IMR-90 (cell line): ENCODE measurements at regions not wholly inside any gene's neighbourhood (a gene's known extent, or its start where the extent isn't known, plus 50 kb on each side); places are given as distances from the start of the nearest gene placed in this dataset.
A peak's percentile ranks its signal among the peaks of the same experiment; 100 is the strongest.

Experiments
- ATAC-seq: fragments of 200-7000 bp; cut with Tn5 transposase; 2 replicates; pipeline ENCODE4 v1.9.1; 2020; ENCODE audit warnings: low read depth, mild to moderate bottlenecking, moderate library complexity
- BruUV-seq: library from RNA; stranded (reverse); fragments of 400-500 nt; replicated peaks from 2 replicates; lab custom pipeline; 2021; lab: Mats Ljungman, UMichigan
- CTCF ChIA-PET: fragments of 300-600 bp; formaldehyde crosslinking; extraction: SDS; loops from one replicate; lab custom pipeline; 2021; ENCODE audit warnings: antibody characterized with exemption; lab: Yijun Ruan, JAX
- POLR2A ChIA-PET: fragments of 300-600 bp; sonication (Branson Sonifier 250); formaldehyde crosslinking; loops from one replicate; lab custom pipeline; 2022; ENCODE audit warnings: antibody characterized with exemption; ENCODE audit not compliant: unreplicated experiment; lab: Charles Lee
- DNase-seq: peaks from one replicate; pipeline ENCODE4 v3.0.0; 2013
- H2AFZ ChIP-seq: replicated peaks from 2 replicates; pipeline ENCODE3; 2013; ENCODE audit warnings: low read length, mild to moderate bottlenecking; ENCODE audit not compliant: poor library complexity
- H2AK5ac ChIP-seq: 2 replicates; pipeline ENCODE4 v1.6.1; 2013; ENCODE audit warnings: low read depth, low read length, inconsistent platforms
- H2AK9ac ChIP-seq: replicated peaks from 2 replicates; pipeline ENCODE3; 2013; ENCODE audit warnings: mild to moderate bottlenecking, low read depth, low read length, moderate library complexity; ENCODE audit not compliant: poor library complexity
- H2BK120ac ChIP-seq: 2 replicates; pipeline ENCODE4 v1.6.1; 2013; ENCODE audit warnings: low read depth, low read length, inconsistent platforms
- H2BK15ac ChIP-seq: 3 replicates; pipeline ENCODE4 v1.6.1; 2013; ENCODE audit warnings: low read depth, low read length, inconsistent platforms
- H2BK20ac ChIP-seq: 2 replicates; pipeline ENCODE4 v1.6.1; 2013; ENCODE audit warnings: low read depth, mild to moderate bottlenecking, inconsistent platforms, low read length, moderate library complexity
- H2BK5ac ChIP-seq: 2 replicates; pipeline ENCODE4 v1.6.1; 2013; ENCODE audit warnings: mild to moderate bottlenecking, low read depth, low read length, inconsistent platforms; ENCODE audit not compliant: poor library complexity, severe bottlenecking
- H3K14ac ChIP-seq: replicated peaks from 2 replicates; pipeline ENCODE4 v1.6.1; 2013; ENCODE audit warnings: low read depth, low read length, inconsistent platforms
- H3K18ac ChIP-seq: 2 replicates; pipeline ENCODE4 v1.6.1; 2013; ENCODE audit warnings: low read depth, low read length, control low read depth
- H3K23ac ChIP-seq: 2 replicates; pipeline ENCODE4 v1.6.1; 2013; ENCODE audit warnings: low read depth, low read length, inconsistent platforms
- H3K27ac ChIP-seq: 2 replicates; pipeline ENCODE4 v1.5.1; 2013; ENCODE audit warnings: mild to moderate bottlenecking, control low read depth, low read length; ENCODE audit not compliant: insufficient read depth
- H3K27me3 ChIP-seq: 2 replicates; pipeline ENCODE4 v1.6.1; 2013; ENCODE audit warnings: low read length; ENCODE audit not compliant: control insufficient read depth, insufficient read depth
- H3K36me3 ChIP-seq: 2 replicates; pipeline ENCODE4 v1.6.1; 2013; ENCODE audit warnings: low read length, mixed read lengths; ENCODE audit not compliant: control insufficient read depth, insufficient read depth
- H3K4ac ChIP-seq: 2 replicates; pipeline ENCODE4 v1.6.1; 2013; ENCODE audit warnings: low read depth, low read length, inconsistent platforms
- H3K4me1 ChIP-seq: 2 replicates; pipeline ENCODE4 v1.6.1; 2013; ENCODE audit warnings: low read length, mixed read lengths; ENCODE audit not compliant: control insufficient read depth, insufficient read depth
- H3K4me2 ChIP-seq: 2 replicates; pipeline ENCODE4 v1.6.1; 2013; ENCODE audit warnings: low read depth, mild to moderate bottlenecking, control low read depth, low read length, moderate library complexity
- H3K4me3 ChIP-seq: 2 replicates; pipeline ENCODE4 v1.5.1; 2013; ENCODE audit warnings: low read depth, mild to moderate bottlenecking, control low read depth, low read length, moderate library complexity; ENCODE audit not compliant: insufficient read depth
- H3K56ac ChIP-seq: 2 replicates; pipeline ENCODE4 v1.6.1; 2013; ENCODE audit warnings: low read length, inconsistent platforms; ENCODE audit not compliant: insufficient read depth; ENCODE audit errors: extremely low read depth
- H3K79me1 ChIP-seq, 2 experiments: 2 replicates each; pipeline ENCODE4 v1.6.1; 2013; ENCODE audit warnings: low read length in 2 of 2, inconsistent platforms in 1 of 2, low read depth in 1 of 2
- H3K9ac ChIP-seq: 2 replicates; pipeline ENCODE4 v1.6.1; 2013; ENCODE audit warnings: low read depth, low read length, control low read depth
- H3K9me1 ChIP-seq: 2 replicates; pipeline ENCODE4 v1.6.1; 2013; ENCODE audit warnings: low read length, inconsistent platforms; ENCODE audit not compliant: insufficient read depth
- H3K9me3 ChIP-seq: 2 replicates; pipeline ENCODE4 v1.6.1; 2013; ENCODE audit warnings: low read length; ENCODE audit not compliant: control insufficient read depth, insufficient read depth
- H4K20me1 ChIP-seq: 2 replicates; pipeline ENCODE4 v1.6.1; 2013; ENCODE audit warnings: low read length, inconsistent platforms; ENCODE audit not compliant: insufficient read depth
- H4K5ac ChIP-seq: 2 replicates; pipeline ENCODE4 v1.6.1; 2013; ENCODE audit warnings: mild to moderate bottlenecking, low read depth, low read length, control low read depth
- H4K8ac ChIP-seq, 2 experiments: 2 replicates each; pipeline ENCODE4 v1.6.1; 2013; ENCODE audit warnings: low read depth in 2 of 2, low read length in 2 of 2, control low read depth in 1 of 2, inconsistent platforms in 1 of 2
- H4K91ac ChIP-seq: 2 replicates; pipeline ENCODE4 v1.6.1; 2013; ENCODE audit warnings: low read depth, low read length, inconsistent platforms; ENCODE audit not compliant: insufficient read depth
- CEBPB ChIP-seq: IDR thresholded peaks from 2 replicates; pipeline ENCODE4 v1.6.1; 2012; ENCODE audit warnings: low read depth, low read length, improper control_type of control experiment
- ELK1 ChIP-seq: fragments of 150-350 bp; IDR thresholded peaks from 2 replicates; pipeline ENCODE4 v1.6.1; 2016; ENCODE audit warnings: low read depth, mild to moderate bottlenecking, low read length, moderate library complexity, borderline replicate concordance
- WGBS, 2 experiments: methylation state at CpG; one replicate each; pipeline versions ENCODE4 v1.1.5 to v1.1.7; 2013; ENCODE audit warnings: missing lambda C conversion rate in 2 of 2; ENCODE audit not compliant: insufficient read length in 1 of 2; ENCODE audit errors: extremely low coverage in 2 of 2; 5-methylcytosine and 5-hydroxymethylcytosine counted together
- dilution Hi-C: fragments of 300-500 bp; cut with HindIII; formaldehyde crosslinking; loops from one replicate; pipeline ENCODE4 v1.14.3; 2018; ENCODE audit warnings: low sequenced_read_pairs; ENCODE audit not compliant: unreplicated experiment
- in situ Hi-C: fragments of 300-500 bp; cut with MboI; formaldehyde crosslinking; loops from 3 replicates; pipeline ENCODE4 v1.14.3; 2019; ENCODE audit warnings: low sequenced_read_pairs, inconsistent platforms, mixed read lengths
- intact Hi-C: fragments of 100-400 bp; cut with micrococcal nuclease; formaldehyde crosslinking; loops from 2 replicates; pipeline ENCODE4 v1.10.0; 2022

- Histone ChIP-seq H3K56ac (no peak overlapping the region), H3K36me3 (no peaks in the 10 kb centered on the region), H4K20me1 (no peaks in the 10 kb centered on the region), H3K23ac (no peak overlapping the region; the same call in 1 of the 2 replicates), H3K18ac (0 out of 2 replicates have a peak overlapping the region, but pooled peaks have one; percentile 33), H2BK5ac (peak overlapping the region; percentile 61), H4K5ac (no peak overlapping the region), H3K27ac (no peak overlapping the region), H3K4me3 (no peak overlapping the region), H4K91ac (no peak overlapping the region; the same call in 1 of the 2 replicates), H3K4me1 (peaks cover 5% of the 10 kb centered on the region), H3K79me1 (no peaks in the 10 kb centered on the region), H3K4me2 (peak overlapping the region; percentile 36; the same call in 1 of the 2 replicates), H2AK5ac (0 out of 2 replicates have a peak overlapping the region, but pooled peaks have one; percentile 67), H4K8ac (no peak overlapping the region), H2AK9ac (no peak overlapping the region), H2AFZ (no peak overlapping the region), H2BK120ac (peak overlapping the region; percentile 51), H3K9ac (no peak overlapping the region), H3K9me1 (0 out of 2 replicates have a peak, but pooled peaks cover 2% of the 10 kb centered on the region), H3K4ac (peak overlapping the region; percentile 46; the same call in 1 of the 2 replicates), H3K14ac (no peak overlapping the region), H2BK15ac (no peak overlapping the region), H3K27me3 (no peaks in the 10 kb centered on the region), H3K9me3 (no peaks in the 10 kb centered on the region), H2BK20ac (peak overlapping the region; percentile 30; the same call in 1 of the 2 replicates)
- CTCF ChIA-PET = no interaction called here
- peak; percentile 80 for DNase-seq
- dilution Hi-C loops = no loop called here
- no peak; the same call in 1 of the 2 replicates for ATAC-seq
- in situ Hi-C loops = no loop called here
- WGBS, 2 experiments = no CpG with 5 or more reads among the region's 2 CpGs
- BruUV-seq = no TSS peak
- TF ChIP-seq CEBPB (peak; percentile 65), ELK1 (no peak)
- POLR2A ChIA-PET = no interaction called here
- intact Hi-C loops = loop anchor here (5.0 to 10.0 kb wide), 2 partner anchors 131 to 152 kb away; no protein-coding TSS in a partner anchor
These were observed 635.1 kb downstream of the PTPRC start for GRCh38 chr1:199273837-199274379.
